Liver (tissue), 8 donors: ENCODE measurements at regions not wholly inside any gene's neighbourhood (a gene's known extent, or its start where the extent isn't known, plus 50 kb on each side); places are given as distances from the start of the nearest gene placed in this dataset.

Experiments
- DNase-seq: peaks from one replicate; pipeline ENCODE4 v3.0.0-alpha.2; 2017; ENCODE audit warnings: low spot score
- H3K27ac ChIP-seq, 2 donors: one replicate each; pipeline ENCODE4 v1.7.0; 2013; ENCODE audit warnings: inconsistent platforms in 2 of 2, low read length in 2 of 2, control low read depth in 1 of 2, low read depth in 1 of 2, mild to moderate bottlenecking in 1 of 2
- H3K27me3 ChIP-seq, 4 donors: one replicate each; pipeline versions ENCODE4 v1.6.1 to v1.7.0; 2013; ENCODE audit warnings: low read length in 3 of 4, inconsistent platforms in 1 of 4, mild to moderate bottlenecking in 1 of 4, moderate library complexity in 1 of 4; ENCODE audit not compliant: control insufficient read depth in 4 of 4, insufficient read depth in 4 of 4
- H3K36me3 ChIP-seq, 4 donors: one replicate each; pipeline versions ENCODE4 v1.6.1 to v1.7.0; 2013; ENCODE audit warnings: low read length in 3 of 4, mild to moderate bottlenecking in 3 of 4, low read depth in 1 of 4, moderate library complexity in 1 of 4; ENCODE audit not compliant: control insufficient read depth in 4 of 4, insufficient read depth in 3 of 4
- H3K4me1 ChIP-seq, 4 donors: one replicate each; pipeline versions ENCODE4 v1.6.1 to v1.7.0; 2013; ENCODE audit warnings: low read length in 3 of 4, mild to moderate bottlenecking in 3 of 4, moderate library complexity in 1 of 4; ENCODE audit not compliant: control insufficient read depth in 4 of 4, insufficient read depth in 4 of 4
- H3K4me3 ChIP-seq, 3 donors: one replicate each; pipeline versions ENCODE4 v1.6.1 to v1.7.0; 2013; ENCODE audit warnings: low read length in 3 of 3, control low read depth in 1 of 3, low read depth in 1 of 3, mild to moderate bottlenecking in 1 of 3
- H3K9ac ChIP-seq, 2 donors: one replicate each; pipeline ENCODE4 v1.7.0; 2013; ENCODE audit warnings: low read length in 2 of 2, mild to moderate bottlenecking in 2 of 2, moderate library complexity in 2 of 2, control low read depth in 1 of 2, low read depth in 1 of 2
- H3K9me3 ChIP-seq, 4 donors: one replicate each; pipeline versions ENCODE4 v1.6.1 to v1.7.0; 2013; ENCODE audit warnings: low read length in 3 of 4; ENCODE audit not compliant: control insufficient read depth in 4 of 4
- ATF3 ChIP-seq: IDR thresholded peaks from 2 replicates; pipeline ENCODE4 v1.6.1; 2016; ENCODE audit warnings: antibody characterized with exemption
- EGR1 ChIP-seq, 2 donors: IDR thresholded peaks; 2 replicates each; pipeline ENCODE4 v1.6.1; 2016 to 2018; ENCODE audit warnings: antibody characterized with exemption in 2 of 2, low read depth in 2 of 2
- FOXA1 ChIP-seq: IDR thresholded peaks from 2 replicates; pipeline ENCODE4 v1.6.1; 2016; ENCODE audit warnings: antibody characterized with exemption
- FOXA2 ChIP-seq: IDR thresholded peaks from 2 replicates; pipeline ENCODE4 v1.6.1; 2016; ENCODE audit warnings: antibody characterized with exemption
- GABPA ChIP-seq, 2 donors: IDR thresholded peaks in 1 of 2; conservative IDR thresholded peaks in 1 of 2; 2 replicates each; pipeline ENCODE4 v1.6.1; 2016; ENCODE audit warnings: antibody characterized with exemption in 2 of 2, mild to moderate bottlenecking in 1 of 2, moderate library complexity in 1 of 2
- HNF4A ChIP-seq, 2 donors: conservative IDR thresholded peaks; 2 replicates each; pipeline ENCODE4 v1.6.1; 2016; ENCODE audit warnings: antibody characterized with exemption in 2 of 2, mild to moderate bottlenecking in 2 of 2
- HNF4G ChIP-seq: IDR thresholded peaks from 2 replicates; pipeline ENCODE4 v1.6.1; 2016; ENCODE audit warnings: antibody characterized with exemption
- JUND ChIP-seq, 2 donors: IDR thresholded peaks; 2 replicates each; pipeline ENCODE4 v1.6.1; 2016; ENCODE audit warnings: antibody characterized with exemption in 2 of 2
- NR2F2 ChIP-seq: IDR thresholded peaks from 2 replicates; pipeline ENCODE4 v1.6.1; 2016; ENCODE audit warnings: antibody characterized with exemption
- RAD21 ChIP-seq, 2 donors: IDR thresholded peaks; 2 replicates each; pipeline ENCODE4 v1.6.1; 2016; ENCODE audit warnings: antibody characterized with exemption in 2 of 2, mild to moderate bottlenecking in 2 of 2
- REST ChIP-seq: IDR thresholded peaks from 2 replicates; pipeline ENCODE4 v1.6.1; 2016; ENCODE audit warnings: antibody characterized with exemption, mild to moderate bottlenecking
- RXRA ChIP-seq, 2 donors: IDR thresholded peaks; 2 replicates each; pipeline ENCODE4 v1.6.1; 2017 to 2018; ENCODE audit warnings: antibody characterized with exemption in 2 of 2, mild to moderate bottlenecking in 1 of 2
- SP1 ChIP-seq: IDR thresholded peaks from 2 replicates; pipeline ENCODE4 v1.6.1; 2018; ENCODE audit warnings: antibody characterized with exemption, mild to moderate bottlenecking
- TAF1 ChIP-seq: conservative IDR thresholded peaks from 2 replicates; pipeline ENCODE4 v1.6.1; 2016; ENCODE audit warnings: antibody characterized with exemption, mild to moderate bottlenecking
- YY1 ChIP-seq: IDR thresholded peaks from 2 replicates; pipeline ENCODE4 v1.6.1; 2016; ENCODE audit warnings: antibody characterized with exemption, mild to moderate bottlenecking
- WGBS: extraction: QIAGEN DNeasy Blood & Tissue Kit; methylation state at CpG from one replicate; pipeline ENCODE4 v1.1.7; 2013; 5-methylcytosine and 5-hydroxymethylcytosine counted together
- TF ChIP-seq, protein P1 (sequence below): IDR thresholded peaks from 2 replicates; pipeline ENCODE4 v1.6.1; 2016; ENCODE audit warnings: antibody characterized with exemption
- TF ChIP-seq, protein P2 (sequence below): IDR thresholded peaks from 2 replicates; pipeline ENCODE4 v1.6.1; 2016; ENCODE audit warnings: antibody characterized with exemption
- TF ChIP-seq, protein P3 (sequence below): fragments of 150-350 bp; IDR thresholded peaks from 2 replicates; pipeline ENCODE4 v1.5.1; 2017; ENCODE audit warnings: improper control_type of control experiment, low read depth, low read length; ENCODE audit not compliant: missing input control
- donor health status: healthy.
- donor health status: healthy.
- donor health status: healthy.
- donor health status: healthy.
- donor health status: healthy.

GRCh38 chr4:124390861-124391260, 321.7 kb downstream of the ANKRD50 start:
- TF ChIP-seq RXRA (IDR thresholded peaks at IDR 0.05), result no peak
- TF ChIP-seq YY1, result no peak
- TF ChIP-seq JUND (IDR thresholded peaks at IDR 0.05), result no peak
- TF ChIP-seq GABPA (IDR thresholded peaks at IDR 0.05 in 1 of 2, conservative IDR thresholded peaks at IDR 0.05 in 1 of 2), result no peak
- no peak for TF ChIP-seq TAF1
- TF ChIP-seq, protein P1, sequence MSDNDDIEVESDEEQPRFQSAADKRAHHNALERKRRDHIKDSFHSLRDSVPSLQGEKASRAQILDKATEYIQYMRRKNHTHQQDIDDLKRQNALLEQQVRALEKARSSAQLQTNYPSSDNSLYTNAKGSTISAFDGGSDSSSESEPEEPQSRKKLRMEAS, result no peak
- TF ChIP-seq FOXA2, result no peak
- TF ChIP-seq, protein P2, sequence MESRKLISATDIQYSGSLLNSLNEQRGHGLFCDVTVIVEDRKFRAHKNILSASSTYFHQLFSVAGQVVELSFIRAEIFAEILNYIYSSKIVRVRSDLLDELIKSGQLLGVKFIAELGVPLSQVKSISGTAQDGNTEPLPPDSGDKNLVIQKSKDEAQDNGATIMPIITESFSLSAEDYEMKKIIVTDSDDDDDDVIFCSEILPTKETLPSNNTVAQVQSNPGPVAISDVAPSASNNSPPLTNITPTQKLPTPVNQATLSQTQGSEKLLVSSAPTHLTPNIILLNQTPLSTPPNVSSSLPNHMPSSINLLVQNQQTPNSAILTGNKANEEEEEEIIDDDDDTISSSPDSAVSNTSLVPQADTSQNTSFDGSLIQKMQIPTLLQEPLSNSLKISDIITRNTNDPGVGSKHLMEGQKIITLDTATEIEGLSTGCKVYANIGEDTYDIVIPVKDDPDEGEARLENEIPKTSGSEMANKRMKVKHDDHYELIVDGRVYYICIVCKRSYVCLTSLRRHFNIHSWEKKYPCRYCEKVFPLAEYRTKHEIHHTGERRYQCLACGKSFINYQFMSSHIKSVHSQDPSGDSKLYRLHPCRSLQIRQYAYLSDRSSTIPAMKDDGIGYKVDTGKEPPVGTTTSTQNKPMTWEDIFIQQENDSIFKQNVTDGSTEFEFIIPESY, result no peak
- no peak for TF ChIP-seq SP1
- TF ChIP-seq FOXA1, result no peak
- TF ChIP-seq HNF4G, result no peak
- no peak for TF ChIP-seq REST
- TF ChIP-seq NR2F2, result no peak
- TF ChIP-seq EGR1 (IDR thresholded peaks at IDR 0.05; ENCODE audit: low read depth in 2 of 2), result no peak
- TF ChIP-seq ATF3, result no peak
- TF ChIP-seq, protein P3, sequence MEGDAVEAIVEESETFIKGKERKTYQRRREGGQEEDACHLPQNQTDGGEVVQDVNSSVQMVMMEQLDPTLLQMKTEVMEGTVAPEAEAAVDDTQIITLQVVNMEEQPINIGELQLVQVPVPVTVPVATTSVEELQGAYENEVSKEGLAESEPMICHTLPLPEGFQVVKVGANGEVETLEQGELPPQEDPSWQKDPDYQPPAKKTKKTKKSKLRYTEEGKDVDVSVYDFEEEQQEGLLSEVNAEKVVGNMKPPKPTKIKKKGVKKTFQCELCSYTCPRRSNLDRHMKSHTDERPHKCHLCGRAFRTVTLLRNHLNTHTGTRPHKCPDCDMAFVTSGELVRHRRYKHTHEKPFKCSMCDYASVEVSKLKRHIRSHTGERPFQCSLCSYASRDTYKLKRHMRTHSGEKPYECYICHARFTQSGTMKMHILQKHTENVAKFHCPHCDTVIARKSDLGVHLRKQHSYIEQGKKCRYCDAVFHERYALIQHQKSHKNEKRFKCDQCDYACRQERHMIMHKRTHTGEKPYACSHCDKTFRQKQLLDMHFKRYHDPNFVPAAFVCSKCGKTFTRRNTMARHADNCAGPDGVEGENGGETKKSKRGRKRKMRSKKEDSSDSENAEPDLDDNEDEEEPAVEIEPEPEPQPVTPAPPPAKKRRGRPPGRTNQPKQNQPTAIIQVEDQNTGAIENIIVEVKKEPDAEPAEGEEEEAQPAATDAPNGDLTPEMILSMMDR, result no peak
- TF ChIP-seq HNF4A (conservative IDR thresholded peaks at IDR 0.05), result no peak
- TF ChIP-seq RAD21 (IDR thresholded peaks at IDR 0.05), result no peak
- H3K4me1 ChIP-seq, result no peaks in the 10 kb centered on the region
- H3K9ac ChIP-seq, result no peak overlapping the region
- no peak overlapping the region for H3K27ac ChIP-seq
- no peak overlapping the region for H3K4me3 ChIP-seq
- no peaks in the 10 kb centered on the region for H3K36me3 ChIP-seq
- no peaks in the 10 kb centered on the region for H3K9me3 ChIP-seq
- H3K27me3 ChIP-seq, result no peaks in the 10 kb centered on the region
- no peak for DNase-seq
- 60% methylated on average over 4 of the region's 4 CpGs for WGBS
